Panc1 (cell line): ENCODE measurements at regions not wholly inside any gene's neighbourhood (a gene's known extent, or its start where the extent isn't known, plus 50 kb on each side); places are given as distances from the start of the nearest gene placed in this dataset.

ENCODE experiments used
- ATAC-seq: fragments of 200-7000 bp; cut with Tn5 transposase; 2 replicates; pipeline ENCODE4 v1.9.1; 2020; ENCODE audit warnings: mild to moderate bottlenecking, moderate library complexity
- BruUV-seq: library from RNA; stranded (reverse); fragments of 400-500 nt; replicated peaks from 2 replicates; lab custom pipeline; 2021; lab: Mats Ljungman, UMichigan
- CTCF ChIA-PET: fragments of 300-600 bp; sonication (Branson Sonifier 250); formaldehyde crosslinking; loops from one replicate; lab custom pipeline; 2022; ENCODE audit warnings: antibody characterized with exemption; lab: Charles Lee
- POLR2A ChIA-PET: fragments of 300-600 bp; sonication (Branson Sonifier 250); formaldehyde crosslinking; loops from one replicate; lab custom pipeline; 2022; ENCODE audit warnings: antibody characterized with exemption; lab: Charles Lee
- DNase-seq: peaks from one replicate; pipeline ENCODE4 v3.0.0-alpha.2; 2010; ENCODE audit warnings: low read depth, low spot score
- H3K27ac ChIP-seq: 2 replicates; pipeline ENCODE4 v1.5.1; 2011; ENCODE audit warnings: mild to moderate bottlenecking, low read length, inconsistent platforms
- H3K27me3 ChIP-seq: fragments of 200-500 bp; sonication (Bioruptor generic); 2 replicates; pipeline ENCODE4 v1.6.0; 2014; ENCODE audit warnings: low read length, inconsistent platforms; ENCODE audit not compliant: control insufficient read depth, insufficient read depth
- H3K36me3 ChIP-seq: fragments of 200-500 bp; sonication (Bioruptor generic); 2 replicates; pipeline ENCODE4 v1.5.1; 2014; ENCODE audit warnings: inconsistent platforms, mild to moderate bottlenecking, low read length, moderate library complexity; ENCODE audit not compliant: control insufficient read depth, insufficient read depth
- H3K4me1 ChIP-seq: 2 replicates; pipeline ENCODE4 v1.5.1; 2011; ENCODE audit warnings: inconsistent platforms, mild to moderate bottlenecking, low read length, moderate library complexity; ENCODE audit not compliant: control insufficient read depth, insufficient read depth
- H3K4me3 ChIP-seq, 2 experiments: 2 replicates each; pipeline ENCODE4 v1.5.1; 2011 to 2012; ENCODE audit warnings: low read depth in 2 of 2, low read length in 2 of 2, mild to moderate bottlenecking in 2 of 2, inconsistent platforms in 1 of 2, moderate library complexity in 1 of 2
- H3K9me3 ChIP-seq: fragments of 200-500 bp; sonication (Bioruptor generic); 2 replicates; pipeline ENCODE4 v1.5.1; 2014; ENCODE audit warnings: low read depth, mild to moderate bottlenecking, inconsistent platforms, low read length, moderate library complexity; ENCODE audit not compliant: control insufficient read depth, insufficient read depth
- POLR2AphosphoS5 ChIP-seq: IDR thresholded peaks from 2 replicates; pipeline ENCODE4 v1.6.1; 2012; ENCODE audit warnings: mild to moderate bottlenecking, low read depth, low read length, moderate library complexity
- SIN3A ChIP-seq: IDR thresholded peaks from 2 replicates; pipeline ENCODE4 v1.6.1; 2012; ENCODE audit warnings: low read depth, mild to moderate bottlenecking, low read length, moderate library complexity, borderline replicate concordance; ENCODE audit not compliant: insufficient read depth
- TCF7L2 ChIP-seq: IDR thresholded peaks from 2 replicates; pipeline ENCODE4 v1.6.1; 2011; ENCODE audit warnings: mild to moderate bottlenecking, low read depth, low read length, inconsistent platforms
- in situ Hi-C: cut with HindIII; loops from 2 replicates; pipeline ENCODE4 v1.10.0; 2016; ENCODE audit warnings: low sequenced_read_pairs, low pct_unique_long_range_greater_than_20kb
- intact Hi-C: fragments of 100-400 bp; cut with micrococcal nuclease; formaldehyde crosslinking; loops from one replicate; pipeline ENCODE4 v1.10.0; 2022; ENCODE audit not compliant: unreplicated experiment
- TF ChIP-seq, protein P1 (sequence below): fragments of 450-650 bp; IDR thresholded peaks from 2 replicates; pipeline ENCODE4 v1.5.1; 2017; ENCODE audit warnings: mild to moderate bottlenecking
- TF ChIP-seq, protein P2 (sequence below), 2 experiments: IDR thresholded peaks; 2 replicates each; pipeline ENCODE4 v1.6.1; 2011 to 2012; ENCODE audit warnings: low read depth in 2 of 2, control low read depth in 1 of 2, low read length in 1 of 2, mild to moderate bottlenecking in 1 of 2, moderate library complexity in 1 of 2; ENCODE audit not compliant: insufficient read depth in 1 of 2

DNA sequence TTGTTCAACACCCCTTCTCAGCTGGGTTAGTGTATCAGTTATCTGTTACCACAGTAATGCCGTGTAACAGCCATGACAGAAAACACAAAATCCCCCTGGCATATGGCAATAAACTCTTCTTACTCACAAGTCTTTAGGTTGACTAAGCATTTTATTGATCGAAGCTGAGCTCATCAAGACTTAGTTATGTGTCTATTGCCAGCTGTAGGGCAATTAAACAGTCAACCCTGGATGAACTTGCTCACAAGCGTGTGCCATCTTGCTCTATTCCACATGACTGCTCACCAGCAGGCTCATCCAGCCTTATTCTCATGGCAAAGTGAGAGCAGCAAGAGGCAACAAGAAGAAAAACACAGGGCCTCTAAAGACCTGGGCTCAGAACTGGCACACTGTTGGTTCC is 333.8 kb upstream of the PTBP2 start:
- CTCF ChIA-PET, result no interaction called here
- in situ Hi-C loops (no loop called here), intact Hi-C loops (no loop called here)
- DNase-seq (no peak), ATAC-seq (no peak)
- Histone ChIP-seq H3K9me3 (no peaks in the 10 kb centered on the region), H3K4me1 (no peaks in the 10 kb centered on the region), H3K27ac (no peak overlapping the region), H3K36me3 (no peaks in the 10 kb centered on the region), H3K4me3 (no peak overlapping the region), H3K27me3 (no peaks in the 10 kb centered on the region)
- POLR2A ChIA-PET, result no interaction called here
- TF ChIP-seq, protein P1, sequence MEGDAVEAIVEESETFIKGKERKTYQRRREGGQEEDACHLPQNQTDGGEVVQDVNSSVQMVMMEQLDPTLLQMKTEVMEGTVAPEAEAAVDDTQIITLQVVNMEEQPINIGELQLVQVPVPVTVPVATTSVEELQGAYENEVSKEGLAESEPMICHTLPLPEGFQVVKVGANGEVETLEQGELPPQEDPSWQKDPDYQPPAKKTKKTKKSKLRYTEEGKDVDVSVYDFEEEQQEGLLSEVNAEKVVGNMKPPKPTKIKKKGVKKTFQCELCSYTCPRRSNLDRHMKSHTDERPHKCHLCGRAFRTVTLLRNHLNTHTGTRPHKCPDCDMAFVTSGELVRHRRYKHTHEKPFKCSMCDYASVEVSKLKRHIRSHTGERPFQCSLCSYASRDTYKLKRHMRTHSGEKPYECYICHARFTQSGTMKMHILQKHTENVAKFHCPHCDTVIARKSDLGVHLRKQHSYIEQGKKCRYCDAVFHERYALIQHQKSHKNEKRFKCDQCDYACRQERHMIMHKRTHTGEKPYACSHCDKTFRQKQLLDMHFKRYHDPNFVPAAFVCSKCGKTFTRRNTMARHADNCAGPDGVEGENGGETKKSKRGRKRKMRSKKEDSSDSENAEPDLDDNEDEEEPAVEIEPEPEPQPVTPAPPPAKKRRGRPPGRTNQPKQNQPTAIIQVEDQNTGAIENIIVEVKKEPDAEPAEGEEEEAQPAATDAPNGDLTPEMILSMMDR, result no peak
- TF ChIP-seq SIN3A, result no peak
- BruUV-seq, result no TSS peak

DNA sequence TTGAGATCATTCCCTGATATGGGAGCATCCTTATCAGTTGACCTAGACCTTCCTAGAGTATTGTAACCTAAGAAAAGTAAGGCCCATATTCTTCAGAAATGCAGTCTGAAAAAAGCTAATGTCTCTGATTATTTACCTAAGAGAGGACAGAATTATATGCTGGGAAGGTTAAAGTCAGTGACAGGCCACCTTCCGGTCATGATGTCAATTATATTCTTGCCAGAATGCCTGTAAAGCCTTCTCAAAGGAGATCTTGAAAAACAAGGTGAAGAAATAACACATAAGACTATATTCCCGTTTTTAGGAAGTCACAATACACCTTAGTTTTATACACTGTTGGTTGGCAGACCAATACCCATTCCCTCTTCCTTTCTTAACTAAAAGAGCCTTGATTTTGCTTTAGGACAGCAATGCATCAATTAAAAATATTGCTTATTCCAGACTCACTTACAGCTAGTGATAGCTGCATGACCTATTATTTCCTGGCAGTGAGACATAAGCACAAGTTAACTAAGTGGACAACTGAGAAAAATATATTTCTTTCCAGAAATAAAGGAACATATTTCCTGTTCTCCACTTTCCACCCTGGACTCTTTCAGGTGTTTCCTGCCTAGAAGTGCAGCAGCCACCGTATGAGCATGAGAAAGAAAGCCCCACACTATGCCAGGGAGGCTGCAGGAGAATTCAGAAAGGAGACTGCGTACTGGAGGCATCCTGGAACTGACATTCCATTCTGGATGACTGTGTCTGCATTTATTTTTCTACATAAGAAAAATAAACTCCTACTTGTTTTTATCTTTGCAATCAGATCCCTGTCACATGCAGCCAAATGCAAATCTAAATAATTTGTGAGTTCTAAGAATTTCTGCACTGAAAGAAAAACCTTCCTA is 332.9 kb upstream of the PTBP2 start:
- no peak overlapping the region for H3K4me3 ChIP-seq
- TF ChIP-seq, protein P1, result no peak
- TF ChIP-seq SIN3A (no peak), TCF7L2 (no peak), POLR2AphosphoS5 (no peak)
- TF ChIP-seq, protein P2, sequence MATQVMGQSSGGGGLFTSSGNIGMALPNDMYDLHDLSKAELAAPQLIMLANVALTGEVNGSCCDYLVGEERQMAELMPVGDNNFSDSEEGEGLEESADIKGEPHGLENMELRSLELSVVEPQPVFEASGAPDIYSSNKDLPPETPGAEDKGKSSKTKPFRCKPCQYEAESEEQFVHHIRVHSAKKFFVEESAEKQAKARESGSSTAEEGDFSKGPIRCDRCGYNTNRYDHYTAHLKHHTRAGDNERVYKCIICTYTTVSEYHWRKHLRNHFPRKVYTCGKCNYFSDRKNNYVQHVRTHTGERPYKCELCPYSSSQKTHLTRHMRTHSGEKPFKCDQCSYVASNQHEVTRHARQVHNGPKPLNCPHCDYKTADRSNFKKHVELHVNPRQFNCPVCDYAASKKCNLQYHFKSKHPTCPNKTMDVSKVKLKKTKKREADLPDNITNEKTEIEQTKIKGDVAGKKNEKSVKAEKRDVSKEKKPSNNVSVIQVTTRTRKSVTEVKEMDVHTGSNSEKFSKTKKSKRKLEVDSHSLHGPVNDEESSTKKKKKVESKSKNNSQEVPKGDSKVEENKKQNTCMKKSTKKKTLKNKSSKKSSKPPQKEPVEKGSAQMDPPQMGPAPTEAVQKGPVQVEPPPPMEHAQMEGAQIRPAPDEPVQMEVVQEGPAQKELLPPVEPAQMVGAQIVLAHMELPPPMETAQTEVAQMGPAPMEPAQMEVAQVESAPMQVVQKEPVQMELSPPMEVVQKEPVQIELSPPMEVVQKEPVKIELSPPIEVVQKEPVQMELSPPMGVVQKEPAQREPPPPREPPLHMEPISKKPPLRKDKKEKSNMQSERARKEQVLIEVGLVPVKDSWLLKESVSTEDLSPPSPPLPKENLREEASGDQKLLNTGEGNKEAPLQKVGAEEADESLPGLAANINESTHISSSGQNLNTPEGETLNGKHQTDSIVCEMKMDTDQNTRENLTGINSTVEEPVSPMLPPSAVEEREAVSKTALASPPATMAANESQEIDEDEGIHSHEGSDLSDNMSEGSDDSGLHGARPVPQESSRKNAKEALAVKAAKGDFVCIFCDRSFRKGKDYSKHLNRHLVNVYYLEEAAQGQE (IDR thresholded peaks at IDR 0.05; ENCODE audit: insufficient read depth in 1 of 2, low read depth in 2 of 2, low read length in 1 of 2), result no peak
- DNase-seq (no peak), ATAC-seq (peak; percentile 80; the same call in 1 of the 2 replicates)
- intact Hi-C loops, result no loop called here
- H3K9me3 ChIP-seq, result no peaks in the 10 kb centered on the region
- CTCF ChIA-PET, result no interaction called here
- no TSS peak for BruUV-seq
- H3K27me3 ChIP-seq, result no peaks in the 10 kb centered on the region
- H3K36me3 ChIP-seq, result no peaks in the 10 kb centered on the region
- no peak overlapping the region for H3K27ac ChIP-seq
- in situ Hi-C loops, result no loop called here
- POLR2A ChIA-PET, result no interaction called here
- no peaks in the 10 kb centered on the region for H3K4me1 ChIP-seq
